Amniotic epithelial cell (primary cell): ENCODE measurements at regions not wholly inside any gene's neighbourhood (a gene's known extent, or its start where the extent isn't known, plus 50 kb on each side); places are given as distances from the start of the nearest gene placed in this dataset.

Source experiments
- DNase-seq: peaks from one replicate; pipeline ENCODE4 v3.0.0-alpha.2; 2010; ENCODE audit warnings: low read depth

GRCh38 chr14:82719617-82720016 lies 1186.0 kb upstream of the SEL1L start:
- DNase-seq: no peak

- DNase-seq: no peak
These were observed 1186.8 kb upstream of the SEL1L start for GRCh38 chr14:82720431-82720830.

GRCh38 chr14:82720946-82721345 lies 1187.3 kb upstream of the SEL1L start:
- DNase-seq: no peak

- DNase-seq: peak; percentile 38
These were observed 1190.7 kb upstream of the SEL1L start for GRCh38 chr14:82724316-82724715.

GRCh38 chr14:82725213-82725612 lies 1191.6 kb upstream of the SEL1L start:
- peak; percentile 48 for DNase-seq

- DNase-seq: no peak
These were observed 1197.9 kb upstream of the SEL1L start for GRCh38 chr14:82731526-82731925.

- DNase-seq: no peak
These were observed 1206.9 kb upstream of the SEL1L start for GRCh38 chr14:82740547-82740946.

GRCh38 chr14:82755476-82755875 lies 1221.8 kb upstream of the SEL1L start:
- no peak for DNase-seq

- DNase-seq: no peak
These were observed 1222.3 kb upstream of the SEL1L start for GRCh38 chr14:82755923-82756322.

GRCh38 chr14:82757776-82758175 lies 1224.1 kb upstream of the SEL1L start:
- DNase-seq: no peak

GRCh38 chr14:82759656-82760055 lies 1226.0 kb upstream of the SEL1L start:
- no peak for DNase-seq

- no peak for DNase-seq
These were observed 1232.5 kb upstream of the SEL1L start for GRCh38 chr14:82766123-82766522.

GRCh38 chr14:82766996-82767395 lies 1233.3 kb upstream of the SEL1L start:
- no peak for DNase-seq

- no peak for DNase-seq
These were observed 1243.3 kb upstream of the SEL1L start for GRCh38 chr14:82776958-82777357.

GRCh38 chr14:82778008-82778590 lies 1244.4 kb upstream of the SEL1L start:
- no peak for DNase-seq

GRCh38 chr14:82778601-82779000 lies 1244.9 kb upstream of the SEL1L start:
- DNase-seq: no peak

- no peak for DNase-seq
These were observed 1245.6 kb upstream of the SEL1L start for GRCh38 chr14:82779301-82779700.

GRCh38 chr14:82785756-82786482 lies 1252.3 kb upstream of the SEL1L start:
- DNase-seq: no peak

GRCh38 chr14:82786483-82786880 lies 1252.8 kb upstream of the SEL1L start:
- DNase-seq: no peak

GRCh38 chr14:82796086-82796485 lies 1262.4 kb upstream of the SEL1L start:
- no peak for DNase-seq

- no peak for DNase-seq
These were observed 1264.6 kb upstream of the SEL1L start for GRCh38 chr14:82798276-82798675.

- DNase-seq: no peak
These were observed 1272.5 kb upstream of the SEL1L start for GRCh38 chr14:82805892-82806825.

- no peak for DNase-seq
These were observed 1277.6 kb upstream of the SEL1L start for GRCh38 chr14:82811246-82811645.
